ENCODE measurements at regions not wholly inside any gene's neighbourhood (a gene's known extent, or its start where the extent isn't known, plus 50 kb on each side); places are given as distances from the start of the nearest gene placed in this dataset.
A peak's percentile ranks its signal among the peaks of the same experiment; 100 is the strongest.

DNA sequence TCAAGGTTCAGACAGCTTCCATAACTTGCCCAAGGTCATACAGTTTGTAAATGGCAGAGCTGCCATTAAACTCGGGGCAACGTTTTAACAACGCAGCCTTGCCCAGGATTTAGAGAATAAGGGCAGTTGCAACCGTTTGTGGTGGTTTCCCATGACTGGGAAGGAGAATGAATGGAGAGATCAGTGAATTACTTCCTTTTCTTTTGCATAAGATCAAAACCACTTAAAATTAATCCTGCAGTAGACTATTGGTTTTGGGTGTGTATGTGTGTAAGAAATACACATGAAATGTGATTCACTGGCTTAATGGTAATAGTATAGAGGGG, 179.1 kb upstream of the MIR17HG start:
- H2BK120ac ChIP-seq (ENCODE audit: insufficient read depth, low read length, poor library complexity), result no peak overlapping the region
- no peak overlapping the region for H3K4me3 ChIP-seq (ENCODE audit: low read depth, low read length)
- no peaks in the 10 kb centered on the region for H3K79me2 ChIP-seq (ENCODE audit: control insufficient read depth, insufficient read depth, low read length, poor library complexity)
- H3K36me3 ChIP-seq (ENCODE audit: control insufficient read depth in 1 of 2, insufficient read depth in 2 of 2, low read length in 2 of 2), result no peaks in the 10 kb centered on the region
- H3K9ac ChIP-seq (ENCODE audit: low read length), result no peak overlapping the region
- H2AK5ac ChIP-seq (ENCODE audit: low read length), result no peak overlapping the region
- no peak overlapping the region for H4K8ac ChIP-seq (ENCODE audit: low read depth, low read length)
- WGBS (ENCODE audit: extremely low coverage, insufficient coverage, insufficient read length), result no CpG with 5 or more reads among the region's 4 CpGs
- H3K23ac ChIP-seq (ENCODE audit: low read length), result no peak overlapping the region
- no peaks in the 10 kb centered on the region for H3K27me3 ChIP-seq (ENCODE audit: insufficient read depth, low read length)
- peaks cover 0 to 6% of the 10 kb centered on the region in 2 experiments for H3K4me1 ChIP-seq (ENCODE audit: control insufficient read depth in 1 of 2, insufficient read depth in 2 of 2, low read length in 2 of 2)
- H3K4me2 ChIP-seq (ENCODE audit: low read length), result no peak overlapping the region
- no peak overlapping the region for H3K27ac ChIP-seq (ENCODE audit: low read depth, low read length)
- H3K4ac ChIP-seq (ENCODE audit: low read depth, low read length), result no peak overlapping the region
- no peak overlapping the region for H3K14ac ChIP-seq (ENCODE audit: low read length)
- H2AFZ ChIP-seq (ENCODE audit: insufficient read depth, low read length, poor library complexity), result no peak overlapping the region
- H3K18ac ChIP-seq (ENCODE audit: low read length), result no peak overlapping the region
- DNase-seq, result no peak
- no peak overlapping the region for H2BK5ac ChIP-seq (ENCODE audit: low read depth, low read length, poor library complexity)
- no peak overlapping the region for H2BK12ac ChIP-seq (ENCODE audit: low read length)
- peaks cover 1% of the 10 kb centered on the region for H3K9me3 ChIP-seq (ENCODE audit: insufficient read depth, low read depth, low read length)
- peaks cover 5% of the 10 kb centered on the region for H3K79me1 ChIP-seq (ENCODE audit: low read length)
- H4K91ac ChIP-seq (ENCODE audit: low read depth, low read length), result no peak overlapping the region
- H4K12ac ChIP-seq (ENCODE audit: low read depth, low read length), result no peak overlapping the region

GRCh38 chr13:91169321-91170050, 178.0 kb upstream of the MIR17HG start:
- Histone ChIP-seq H3K14ac (ENCODE audit: low read length) (no peak overlapping the region), H3K4ac (ENCODE audit: low read depth, low read length) (no peak overlapping the region), H2BK5ac (ENCODE audit: low read depth, low read length, poor library complexity) (no peak overlapping the region), H3K9me3 (ENCODE audit: insufficient read depth, low read depth, low read length) (peaks cover 1% of the 10 kb centered on the region), H3K4me3 (ENCODE audit: low read depth, low read length) (no peak overlapping the region), H3K36me3 (ENCODE audit: control insufficient read depth in 1 of 2, insufficient read depth in 2 of 2, low read length in 2 of 2) (no peaks in the 10 kb centered on the region), H3K23ac (ENCODE audit: low read length) (no peak overlapping the region), H4K12ac (ENCODE audit: low read depth, low read length) (no peak overlapping the region), H3K4me1 (ENCODE audit: control insufficient read depth in 1 of 2, insufficient read depth in 2 of 2, low read length in 2 of 2) (peaks cover 0 to 6% of the 10 kb centered on the region in 2 experiments), H3K27me3 (ENCODE audit: insufficient read depth, low read length) (no peaks in the 10 kb centered on the region), H2AK5ac (ENCODE audit: low read length) (no peak overlapping the region), H4K8ac (ENCODE audit: low read depth, low read length) (no peak overlapping the region), H2BK120ac (ENCODE audit: insufficient read depth, low read length, poor library complexity) (no peak overlapping the region), H2BK12ac (ENCODE audit: low read length) (no peak overlapping the region), H3K79me2 (ENCODE audit: control insufficient read depth, insufficient read depth, low read length, poor library complexity) (no peaks in the 10 kb centered on the region), H3K27ac (ENCODE audit: low read depth, low read length) (no peak overlapping the region), H4K91ac (ENCODE audit: low read depth, low read length) (no peak overlapping the region), H3K9ac (ENCODE audit: low read length) (no peak overlapping the region), H2AFZ (ENCODE audit: insufficient read depth, low read length, poor library complexity) (no peak overlapping the region), H3K18ac (ENCODE audit: low read length) (no peak overlapping the region), H3K4me2 (ENCODE audit: low read length) (no peak overlapping the region), H3K79me1 (ENCODE audit: low read length) (peaks cover 5% of the 10 kb centered on the region)
- DNase-seq, result peak in 1 of 2 donors; percentile 39
- no CpG with 5 or more reads among the region's 5 CpGs for WGBS (ENCODE audit: extremely low coverage, insufficient coverage, insufficient read length)

GRCh38 chr13:91172160-91172559, 175.3 kb upstream of the MIR17HG start:
- H2AFZ ChIP-seq (ENCODE audit: insufficient read depth, low read length, poor library complexity), result no peak overlapping the region
- H3K36me3 ChIP-seq (ENCODE audit: control insufficient read depth in 1 of 2, insufficient read depth in 2 of 2, low read length in 2 of 2), result peaks cover 0 to 7% of the 10 kb centered on the region in 2 experiments
- H3K4me1 ChIP-seq (ENCODE audit: control insufficient read depth in 1 of 2, insufficient read depth in 2 of 2, low read length in 2 of 2), result peaks cover 2 to 12% of the 10 kb centered on the region in 2 experiments
- H2BK120ac ChIP-seq (ENCODE audit: insufficient read depth, low read length, poor library complexity), result no peak overlapping the region
- H3K27ac ChIP-seq (ENCODE audit: low read depth, low read length), result no peak overlapping the region
- H2BK12ac ChIP-seq (ENCODE audit: low read length), result no peak overlapping the region
- no peak overlapping the region for H3K18ac ChIP-seq (ENCODE audit: low read length)
- no peak overlapping the region for H2AK5ac ChIP-seq (ENCODE audit: low read length)
- no peak for DNase-seq
- no peak overlapping the region for H3K23ac ChIP-seq (ENCODE audit: low read length)
- WGBS (ENCODE audit: extremely low coverage, insufficient coverage, insufficient read length), result no CpG with 5 or more reads among the region's 4 CpGs
- H4K8ac ChIP-seq (ENCODE audit: low read depth, low read length), result no peak overlapping the region
- H3K79me1 ChIP-seq (ENCODE audit: low read length), result peaks cover 9% of the 10 kb centered on the region
- H3K14ac ChIP-seq (ENCODE audit: low read length), result no peak overlapping the region
- H2BK5ac ChIP-seq (ENCODE audit: low read depth, low read length, poor library complexity), result no peak overlapping the region
- peaks cover 2% of the 10 kb centered on the region for H3K79me2 ChIP-seq (ENCODE audit: control insufficient read depth, insufficient read depth, low read length, poor library complexity)
- no peak overlapping the region for H3K9ac ChIP-seq (ENCODE audit: low read length)
- H3K9me3 ChIP-seq (ENCODE audit: insufficient read depth, low read depth, low read length), result peaks cover 4% of the 10 kb centered on the region
- no peak overlapping the region for H3K4ac ChIP-seq (ENCODE audit: low read depth, low read length)
- H3K4me2 ChIP-seq (ENCODE audit: low read length), result no peak overlapping the region
- no peak overlapping the region for H3K4me3 ChIP-seq (ENCODE audit: low read depth, low read length)
- no peak overlapping the region for H4K91ac ChIP-seq (ENCODE audit: low read depth, low read length)
- H3K27me3 ChIP-seq (ENCODE audit: insufficient read depth, low read length), result no peaks in the 10 kb centered on the region
- no peak overlapping the region for H4K12ac ChIP-seq (ENCODE audit: low read depth, low read length)

DNA sequence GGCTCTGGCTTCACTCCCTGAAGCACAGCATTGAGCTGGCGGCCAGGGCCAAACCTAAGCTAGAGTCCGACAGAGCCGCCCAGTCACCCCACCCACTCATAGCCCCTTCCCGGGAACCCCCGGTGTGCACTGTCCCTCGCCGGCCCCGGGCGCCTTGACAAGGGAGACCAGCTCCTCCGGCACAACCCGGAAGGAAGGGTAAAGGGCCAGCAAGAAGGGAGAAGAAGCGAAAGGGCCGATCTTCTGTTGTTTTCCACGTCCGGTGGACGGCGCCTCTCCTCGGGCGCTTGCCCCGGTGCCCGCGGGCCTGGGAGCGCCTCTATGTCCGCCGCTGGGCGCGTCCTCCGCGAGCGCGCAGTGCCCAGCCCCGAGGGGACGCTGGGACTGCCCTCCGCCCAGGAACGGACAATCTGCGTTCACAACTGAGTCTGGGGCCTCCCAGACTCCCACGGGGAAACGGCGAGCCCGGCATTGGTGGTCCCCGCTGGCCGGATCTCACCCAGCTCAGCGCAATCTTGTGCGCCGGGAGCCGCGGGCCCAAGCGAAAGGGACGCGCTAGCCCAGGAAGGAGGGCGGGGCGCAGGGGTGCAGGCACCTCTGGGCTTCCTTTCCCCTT, 172.5 kb upstream of the MIR17HG start:
- Histone ChIP-seq H3K23ac (ENCODE audit: low read length) (no peak overlapping the region), H3K14ac (ENCODE audit: low read length) (peak overlapping the region; percentile 43), H3K9ac (ENCODE audit: low read length) (no peak overlapping the region), H3K36me3 (ENCODE audit: control insufficient read depth in 1 of 2, insufficient read depth in 2 of 2, low read length in 2 of 2) (peaks cover 0 to 7% of the 10 kb centered on the region in 2 experiments), H3K27ac (ENCODE audit: low read depth, low read length) (no peak overlapping the region), H2BK12ac (ENCODE audit: low read length) (peak overlapping the region; percentile 78), H2BK5ac (ENCODE audit: low read depth, low read length, poor library complexity) (peak overlapping the region; percentile 16), H3K4me2 (ENCODE audit: low read length) (peak overlapping the region; percentile 49), H3K4me1 (ENCODE audit: control insufficient read depth in 1 of 2, insufficient read depth in 2 of 2, low read length in 2 of 2) (peaks cover 2 to 14% of the 10 kb centered on the region in 2 experiments), H4K8ac (ENCODE audit: low read depth, low read length) (peak overlapping the region; percentile 76), H4K12ac (ENCODE audit: low read depth, low read length) (no peak overlapping the region), H3K27me3 (ENCODE audit: insufficient read depth, low read length) (no peaks in the 10 kb centered on the region), H4K91ac (ENCODE audit: low read depth, low read length) (peak overlapping the region; percentile 69), H2AK5ac (ENCODE audit: low read length) (no peak overlapping the region), H3K79me1 (ENCODE audit: low read length) (peaks cover 12% of the 10 kb centered on the region), H3K4me3 (ENCODE audit: low read depth, low read length) (peak overlapping the region; percentile 39), H2BK120ac (ENCODE audit: insufficient read depth, low read length, poor library complexity) (no peak overlapping the region), H3K9me3 (ENCODE audit: insufficient read depth, low read depth, low read length) (peaks cover 2% of the 10 kb centered on the region), H3K79me2 (ENCODE audit: control insufficient read depth, insufficient read depth, low read length, poor library complexity) (peaks cover 2% of the 10 kb centered on the region), H3K4ac (ENCODE audit: low read depth, low read length) (peak overlapping the region; percentile 14), H2AFZ (ENCODE audit: insufficient read depth, low read length, poor library complexity) (peak overlapping the region; percentile 64), H3K18ac (ENCODE audit: low read length) (peak overlapping the region; percentile 22)
- DNase-seq, result no peak
- WGBS (ENCODE audit: extremely low coverage, insufficient coverage, insufficient read length), result no CpG with 5 or more reads among the region's 52 CpGs

Measured in trophoblast cell (in vitro differentiated cells and primary cell).